Thyroid gland (tissue), 4 donors: ENCODE measurements at regions not wholly inside any gene's neighbourhood (a gene's known extent, or its start where the extent isn't known, plus 50 kb on each side); places are given as distances from the start of the nearest gene placed in this dataset.

Experiments
- DNase-seq, 2 donors: peaks; one replicate each; pipeline ENCODE4 v3.0.0-alpha.2; 2019
- H3K27ac ChIP-seq, 3 donors: fragments of 200-600 bp; sonication (generic); 1 replicate in 2 of 3; 2 replicates in 1 of 3; pipeline ENCODE4 v1.5.1; 2016 to 2019; ENCODE audit warnings: mild to moderate bottlenecking in 1 of 3, moderate library complexity in 1 of 3
- H3K27me3 ChIP-seq: fragments of 200-600 bp; sonication (generic); one replicate; pipeline ENCODE4 v1.5.1; 2019
- H3K36me3 ChIP-seq, 2 donors: fragments of 200-600 bp; sonication (generic); one replicate each; pipeline ENCODE4 v1.5.1; 2016 to 2019
- H3K4me1 ChIP-seq, 2 donors: fragments of 200-600 bp; sonication (generic); one replicate each; pipeline ENCODE4 v1.5.1; 2017 to 2019
- H3K4me3 ChIP-seq, 3 donors: fragments of 200-600 bp; sonication (generic); replicated peaks in 1 of 3; 1 replicate in 2 of 3; 2 replicates in 1 of 3; pipeline ENCODE4 v1.5.1; 2016; ENCODE audit warnings: mild to moderate bottlenecking in 1 of 3
- H3K9me3 ChIP-seq: fragments of 200-600 bp; sonication (generic); one replicate; pipeline ENCODE4 v1.5.1; 2017
- CTCF ChIP-seq, 6 experiments: fragments of 200-600 bp in 3 of 6; fragments of 450-650 bp in 3 of 6; sonication (generic) in 3 of 6; IDR thresholded peaks; one replicate each; pipeline ENCODE4 v1.5.1; 2016 to 2019; ENCODE audit warnings: antibody characterized with exemption in 6 of 6, mild to moderate bottlenecking in 2 of 6, inconsistent platforms in 1 of 6, moderate library complexity in 1 of 6
- POLR2A ChIP-seq, 2 donors: fragments of 450-650 bp; IDR thresholded peaks; one replicate each; pipeline ENCODE4 v1.6.1; 2017; ENCODE audit warnings: antibody characterized with exemption in 2 of 2, mild to moderate bottlenecking in 2 of 2, moderate library complexity in 1 of 2
- WGBS, 2 donors: methylation state at CpG; one replicate each; pipeline ENCODE4 v1.1.5; 2017; 5-methylcytosine and 5-hydroxymethylcytosine counted together
- intact Hi-C: fragments of 100-400 bp; cut with DNase I; formaldehyde crosslinking; loops from one replicate; pipeline ENCODE4 v1.15.1; 2023

- no peaks in the 10 kb centered on the region for H3K36me3 ChIP-seq
- no peak for DNase-seq
- no peaks in the 10 kb centered on the region for H3K27me3 ChIP-seq
- no peaks in the 10 kb centered on the region for H3K4me1 ChIP-seq
- H3K9me3 ChIP-seq, result no peaks in the 10 kb centered on the region
- H3K27ac ChIP-seq, result no peak overlapping the region
- intact Hi-C loops, result no loop called here
- no peak for TF ChIP-seq POLR2A (IDR thresholded peaks at IDR 0.05)
- TF ChIP-seq CTCF (IDR thresholded peaks at IDR 0.05), result no peak
- H3K4me3 ChIP-seq, result no peak overlapping the region
- WGBS, 2 donors, result 69 to 75% methylated on average over 4 of the region's 4 CpGs
Observed at GRCh38 chr10:90327611-90328010, 530.2 kb downstream of the HTR7 start.

GRCh38 chr10:90328459-90328858 lies 529.4 kb downstream of the HTR7 start:
- H3K36me3 ChIP-seq, result no peaks in the 10 kb centered on the region
- no peak for DNase-seq
- no peak overlapping the region for H3K27ac ChIP-seq
- intact Hi-C loops, result no loop called here
- H3K27me3 ChIP-seq, result no peaks in the 10 kb centered on the region
- WGBS, 2 donors, result 85 to 89% methylated on average over 1 of the region's 1 CpG
- H3K4me1 ChIP-seq, result no peaks in the 10 kb centered on the region
- no peak for TF ChIP-seq CTCF (IDR thresholded peaks at IDR 0.05)
- H3K4me3 ChIP-seq, result no peak overlapping the region
- no peaks in the 10 kb centered on the region for H3K9me3 ChIP-seq

- Histone ChIP-seq H3K9me3 (no peaks in the 10 kb centered on the region), H3K36me3 (no peaks in the 10 kb centered on the region), H3K27me3 (no peaks in the 10 kb centered on the region), H3K27ac (no peak overlapping the region), H3K4me1 (no peaks in the 10 kb centered on the region), H3K4me3 (no peak overlapping the region)
- no peak for TF ChIP-seq CTCF (IDR thresholded peaks at IDR 0.05)
- no peak for DNase-seq
- WGBS, 2 donors, result 92 to 100% methylated on average over 1 of the region's 1 CpG
- intact Hi-C loops, result no loop called here
Observed at GRCh38 chr10:90328896-90329295, 528.9 kb downstream of the HTR7 start.

- WGBS, 2 donors, result 66 to 73% methylated on average over 1 of the region's 1 CpG
- Histone ChIP-seq H3K4me3 (no peak overlapping the region), H3K27ac (no peak overlapping the region), H3K36me3 (no peaks in the 10 kb centered on the region), H3K4me1 (no peaks in the 10 kb centered on the region), H3K9me3 (no peaks in the 10 kb centered on the region), H3K27me3 (no peaks in the 10 kb centered on the region)
- intact Hi-C loops, result no loop called here
- no peak for DNase-seq
- TF ChIP-seq CTCF (IDR thresholded peaks at IDR 0.05) (no peak), POLR2A (IDR thresholded peaks at IDR 0.05) (no peak)
Observed at GRCh38 chr10:90337316-90337715, 520.5 kb downstream of the HTR7 start.

GRCh38 chr10:90342480-90342879 lies 515.4 kb downstream of the HTR7 start:
- Histone ChIP-seq H3K36me3 (no peaks in the 10 kb centered on the region), H3K4me1 (no peaks in the 10 kb centered on the region), H3K27ac (no peak overlapping the region), H3K4me3 (no peak overlapping the region), H3K27me3 (no peaks in the 10 kb centered on the region), H3K9me3 (no peaks in the 10 kb centered on the region)
- intact Hi-C loops, result no loop called here
- DNase-seq, result no peak
- TF ChIP-seq POLR2A (IDR thresholded peaks at IDR 0.05) (no peak), CTCF (IDR thresholded peaks at IDR 0.05) (no peak)
